ENCODE measurements at regions not wholly inside any gene's neighbourhood (a gene's known extent, or its start where the extent isn't known, plus 50 kb on each side); places are given as distances from the start of the nearest gene placed in this dataset.
A peak's percentile ranks its signal among the peaks of the same experiment; 100 is the strongest.

DNA sequence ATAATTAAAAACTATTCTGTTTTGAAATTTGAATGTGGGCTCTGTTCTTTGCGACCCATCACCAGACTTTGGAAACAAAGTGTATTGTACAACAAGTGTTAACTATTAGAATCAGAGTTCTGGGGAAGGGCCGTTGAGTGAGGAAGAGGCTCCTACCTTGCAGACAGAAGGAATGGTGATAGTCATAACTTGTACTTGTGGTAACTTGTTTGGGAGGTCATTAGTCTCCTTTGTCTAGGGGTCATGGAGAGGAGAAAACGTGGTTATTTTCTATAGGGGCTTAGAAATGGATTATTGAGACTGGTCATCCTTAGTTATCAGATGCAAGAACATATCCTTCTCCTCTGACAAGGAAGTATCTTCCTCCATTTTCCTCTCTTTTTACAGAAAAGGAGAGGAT is 174.8 kb downstream of the BMP2 start:
- ATAC-seq, result no peak
- Histone ChIP-seq H3K79me2 (ENCODE audit: insufficient read depth, low read length) (no peaks in the 10 kb centered on the region), H3K4me1 (ENCODE audit: insufficient read depth, low read length) (no peaks in the 10 kb centered on the region), H3K27me3 (ENCODE audit: control insufficient read depth in 1 of 2, insufficient read depth in 2 of 2, low read length in 2 of 2) (no peaks in the 10 kb centered on the region; a peak in 1 of 5 replicates), H3K9me3 (ENCODE audit: low read length) (peaks cover 19% of the 10 kb centered on the region), H3K4me2 (ENCODE audit: low read depth, low read length) (no peak overlapping the region), H3K27ac (ENCODE audit: extremely low read length, insufficient read depth, low read length) (no peak overlapping the region), H4K20me1 (ENCODE audit: insufficient read depth, low read length) (no peaks in the 10 kb centered on the region), H2AFZ (ENCODE audit: low read length) (no peak overlapping the region), H3K4me3 (replicated peaks in 1 of 3; ENCODE audit: insufficient read depth in 1 of 3, low read depth in 2 of 3, low read length in 3 of 3) (no peak overlapping the region), H3K9ac (ENCODE audit: insufficient read depth, low read depth, low read length) (no peak overlapping the region), H3K36me3 (replicated peaks in 1 of 2; ENCODE audit: control insufficient read depth in 1 of 2, insufficient read depth in 2 of 2, low read length in 2 of 2) (no peaks in the 10 kb centered on the region)
- FAIRE-seq, result no peak
- POLR2A ChIA-PET, result no interaction called here
- DNase-seq (ENCODE audit: low spot score), result no peak
- no TSS peak for BruUV-seq (replicated peaks)
- TF ChIP-seq ZNF713 (CRISPR knock-in tag; IDR thresholded peaks at IDR 0.05) (no peak), NR1H2 (CRISPR knock-in tag; IDR thresholded peaks at IDR 0.05; ENCODE audit: borderline replicate concordance, low read depth) (no peak), HNRNPH1 (optimal IDR thresholded peaks at IDR 0.05; ENCODE audit: low read depth, low read length) (no peak), XRCC5 (optimal IDR thresholded peaks at IDR 0.05; ENCODE audit: low read length) (no peak)
- CTCF ChIA-PET (ENCODE audit: low intra/inter-chr PET ratio, low total read pairs), result no interaction called here
- in situ Hi-C loops (cut with HindIII; ENCODE audit: extremely low pct_ligation_motif_present, low pct_unique_long_range_greater_than_20kb) (no loop called here), intact Hi-C loops (cut with micrococcal nuclease; ENCODE audit: unreplicated experiment) (no loop called here)
- WGBS (ENCODE audit: low lambda C conversion rate), result 18% methylated on average over 3 of the region's 3 CpGs

DNA sequence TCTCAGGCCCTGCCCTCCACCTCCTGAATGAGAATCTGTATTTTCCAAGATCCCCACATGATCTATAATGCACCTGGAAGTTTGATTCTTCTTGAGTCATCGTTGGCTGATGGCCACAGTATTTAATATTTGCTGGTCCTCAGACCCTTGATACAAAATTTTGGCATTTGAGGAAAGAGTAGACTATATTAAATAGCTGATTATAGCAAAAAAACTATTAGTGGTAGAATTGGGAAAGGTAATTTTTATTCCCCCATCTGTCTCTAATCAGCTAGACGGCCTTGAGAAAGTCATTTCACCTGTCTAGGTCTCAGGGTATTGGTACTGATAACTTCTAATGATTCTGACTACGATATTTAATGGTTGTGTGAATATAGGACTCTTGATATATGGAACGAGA is 176.8 kb downstream of the BMP2 start:
- Histone ChIP-seq H3K27me3 (ENCODE audit: control insufficient read depth in 1 of 2, insufficient read depth in 2 of 2, low read length in 2 of 2) (no peaks in the 10 kb centered on the region; a peak in 1 of 5 replicates), H3K36me3 (replicated peaks in 1 of 2; ENCODE audit: control insufficient read depth in 1 of 2, insufficient read depth in 2 of 2, low read length in 2 of 2) (no peaks in the 10 kb centered on the region), H3K4me3 (replicated peaks in 1 of 3; ENCODE audit: insufficient read depth in 1 of 3, low read depth in 2 of 3, low read length in 3 of 3) (no peak overlapping the region), H3K79me2 (ENCODE audit: insufficient read depth, low read length) (no peaks in the 10 kb centered on the region), H3K9ac (ENCODE audit: insufficient read depth, low read depth, low read length) (no peak overlapping the region), H4K20me1 (ENCODE audit: insufficient read depth, low read length) (no peaks in the 10 kb centered on the region), H3K27ac (ENCODE audit: extremely low read length, insufficient read depth, low read length) (no peak overlapping the region), H3K9me3 (ENCODE audit: low read length) (peaks cover 19% of the 10 kb centered on the region), H3K4me1 (ENCODE audit: insufficient read depth, low read length) (no peaks in the 10 kb centered on the region), H2AFZ (ENCODE audit: low read length) (no peak overlapping the region), H3K4me2 (ENCODE audit: low read depth, low read length) (no peak overlapping the region)
- in situ Hi-C loops (cut with HindIII; ENCODE audit: extremely low pct_ligation_motif_present, low pct_unique_long_range_greater_than_20kb) (no loop called here), intact Hi-C loops (cut with micrococcal nuclease; ENCODE audit: unreplicated experiment) (no loop called here)
- DNase-seq (ENCODE audit: low spot score) (no peak), FAIRE-seq (no peak), ATAC-seq (no peak)
- 4% methylated on average over 4 of the region's 4 CpGs for WGBS (ENCODE audit: low lambda C conversion rate)
- BruUV-seq (replicated peaks), result no TSS peak
- POLR2A ChIA-PET, result no interaction called here
- CTCF ChIA-PET (ENCODE audit: low intra/inter-chr PET ratio, low total read pairs), result no interaction called here
- TF ChIP-seq MAFK (conservative IDR thresholded peaks at IDR 0.05 in 1 of 2, IDR thresholded peaks at IDR 0.05 in 1 of 2; ENCODE audit: low read length in 2 of 2) (peak; percentile 60 to 75), IRX3 (CRISPR knock-in tag; IDR thresholded peaks at IDR 0.05; ENCODE audit: borderline replicate concordance, low read depth) (no peak), DPF2 (CRISPR knock-in tag; IDR thresholded peaks at IDR 0.05; ENCODE audit: borderline replicate concordance, low read depth) (no peak), IKZF4 (CRISPR knock-in tag; IDR thresholded peaks at IDR 0.05; ENCODE audit: borderline replicate concordance, low read depth, not compliant biosample characterization) (no peak), SPEN (CRISPR knock-in tag; IDR thresholded peaks at IDR 0.05; ENCODE audit: low read depth) (no peak), ZNF652 (CRISPR knock-in tag; IDR thresholded peaks at IDR 0.05; ENCODE audit: borderline replicate concordance, low read depth) (no peak), ZC3H4 (CRISPR knock-in tag; IDR thresholded peaks at IDR 0.05; ENCODE audit: borderline replicate concordance) (no peak), THYN1 (CRISPR knock-in tag; IDR thresholded peaks at IDR 0.05; ENCODE audit: borderline replicate concordance, low read depth) (no peak), RBAK (CRISPR knock-in tag; IDR thresholded peaks at IDR 0.05) (no peak), ZBTB20 (CRISPR knock-in tag; IDR thresholded peaks at IDR 0.05; ENCODE audit: borderline replicate concordance, low read depth) (no peak), ZNF850 (CRISPR knock-in tag; conservative IDR thresholded peaks at IDR 0.05) (no peak), BRD4 (CRISPR knock-in tag; IDR thresholded peaks at IDR 0.05) (no peak), RFXANK (CRISPR knock-in tag; IDR thresholded peaks at IDR 0.05) (no peak), MAFF (IDR thresholded peaks at IDR 0.05; ENCODE audit: low read depth, low read length) (peak; percentile 62), NR2F6 (IDR thresholded peaks at IDR 0.05) (no peak), NR2F6 (CRISPR knock-in tag; IDR thresholded peaks at IDR 0.05) (no peak), MTA1 (CRISPR knock-in tag; IDR thresholded peaks at IDR 0.05; ENCODE audit: borderline replicate concordance) (no peak)
